NCI-H1092 (cell line): ENCODE measurements at regions not wholly inside any gene's neighbourhood (a gene's known extent, or its start where the extent isn't known, plus 50 kb on each side); places are given as distances from the start of the nearest gene placed in this dataset.
"Not testable (repeated sequence)": the region's sequence is repeated elsewhere in the genome, so short reads cannot be mapped to it uniquely, and the experiment has no call there.

Experiments
- DNase-seq: peaks from one replicate; lab custom pipeline; 2025; lab: John Stamatoyannopoulos, UW

- no peak for DNase-seq
Observed at GRCh38 chr14:98192946-98193345, 1079.1 kb downstream of the BCL11B start.

- DNase-seq = no peak
Observed at GRCh38 chr14:98194821-98195220, 1077.2 kb downstream of the BCL11B start.

- no peak for DNase-seq
Observed at GRCh38 chr14:98195256-98195655, 1076.7 kb downstream of the BCL11B start.

- DNase-seq = no peak
Observed at GRCh38 chr14:98197933-98198332, 1074.1 kb downstream of the BCL11B start.

GRCh38 chr14:98198385-98198784 is 1073.6 kb downstream of the BCL11B start:
- no peak for DNase-seq

- DNase-seq = no peak
Observed at GRCh38 chr14:98200601-98201000, 1071.4 kb downstream of the BCL11B start.

GRCh38 chr14:98203421-98203820 is 1068.6 kb downstream of the BCL11B start:
- no peak for DNase-seq

GRCh38 chr14:98204139-98204538 is 1067.9 kb downstream of the BCL11B start:
- no peak for DNase-seq

- no peak for DNase-seq
Observed at GRCh38 chr14:98207415-98207814, 1064.6 kb downstream of the BCL11B start.

GRCh38 chr14:98208211-98208611 is 1063.8 kb downstream of the BCL11B start:
- DNase-seq = no peak

- no peak for DNase-seq
Observed at GRCh38 chr14:98208943-98209342, 1063.1 kb downstream of the BCL11B start.

GRCh38 chr14:98210045-98210672 is 1061.8 kb downstream of the BCL11B start:
- no peak for DNase-seq

GRCh38 chr14:98217530-98217929 is 1054.5 kb downstream of the BCL11B start:
- no peak for DNase-seq

GRCh38 chr14:98218218-98218617 is 1053.8 kb downstream of the BCL11B start:
- no peak for DNase-seq

- DNase-seq = no peak
Observed at GRCh38 chr14:98219638-98220037, 1052.4 kb downstream of the BCL11B start.

- DNase-seq = no peak
Observed at GRCh38 chr14:98223106-98223505, 1048.9 kb downstream of the BCL11B start.

GRCh38 chr14:98223710-98224109 is 1048.3 kb downstream of the BCL11B start:
- DNase-seq = not testable (repeated sequence)

GRCh38 chr14:98226411-98226810 is 1045.6 kb downstream of the BCL11B start:
- DNase-seq = no peak

- DNase-seq = no peak
Observed at GRCh38 chr14:98227000-98227726, 1044.8 kb downstream of the BCL11B start.

- DNase-seq = no peak
Observed at GRCh38 chr14:98227727-98228111, 1044.3 kb downstream of the BCL11B start.

- DNase-seq = no peak
Observed at GRCh38 chr14:98229656-98230366, 1042.2 kb downstream of the BCL11B start.

GRCh38 chr14:98230411-98230810 is 1041.6 kb downstream of the BCL11B start:
- DNase-seq = no peak

- DNase-seq = no peak
Observed at GRCh38 chr14:98231210-98231609, 1040.8 kb downstream of the BCL11B start.
